Astrocyte of the cerebellum (primary cell): ENCODE measurements at regions not wholly inside any gene's neighbourhood (a gene's known extent, or its start where the extent isn't known, plus 50 kb on each side); places are given as distances from the start of the nearest gene placed in this dataset.

ENCODE experiments used
- DNase-seq: peaks from one replicate; pipeline ENCODE4 v3.0.0-alpha.2; 2011; ENCODE audit warnings: low read depth
- H3K4me3 ChIP-seq: 2 replicates; pipeline ENCODE4 v1.5.1; 2011; ENCODE audit warnings: mild to moderate bottlenecking, low read depth, low read length, moderate library complexity
- in situ Hi-C: cut with HindIII; loops from 2 replicates; pipeline ENCODE4 v1.10.0; 2017; ENCODE audit warnings: low sequenced_read_pairs
- TF ChIP-seq, protein P1 (sequence below): IDR thresholded peaks from 2 replicates; pipeline ENCODE4 v1.5.1; 2012; ENCODE audit warnings: low read length, low read depth, moderate library complexity, mild to moderate bottlenecking; ENCODE audit errors: missing control alignments

DNA sequence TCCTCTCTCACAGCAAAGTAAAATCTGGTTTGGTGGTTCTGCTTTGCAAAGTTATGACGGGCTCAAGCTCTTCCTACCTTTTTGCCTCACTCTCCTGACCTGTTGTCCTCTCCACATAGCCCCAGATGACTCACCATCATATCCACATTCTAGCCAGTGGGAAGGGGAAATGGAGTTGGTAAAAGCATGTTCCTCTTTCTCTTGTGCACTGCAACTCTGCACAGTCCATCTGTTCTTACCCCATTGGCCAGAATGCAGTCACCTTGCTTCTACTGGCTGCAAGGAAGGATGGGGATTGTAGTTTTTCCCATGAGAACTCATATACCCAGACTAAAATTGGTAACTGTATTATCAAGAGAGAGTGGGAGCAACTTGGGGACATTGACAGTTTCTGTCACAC, 50.4 kb upstream of the SMIM21 start:
- TF ChIP-seq, protein P1, sequence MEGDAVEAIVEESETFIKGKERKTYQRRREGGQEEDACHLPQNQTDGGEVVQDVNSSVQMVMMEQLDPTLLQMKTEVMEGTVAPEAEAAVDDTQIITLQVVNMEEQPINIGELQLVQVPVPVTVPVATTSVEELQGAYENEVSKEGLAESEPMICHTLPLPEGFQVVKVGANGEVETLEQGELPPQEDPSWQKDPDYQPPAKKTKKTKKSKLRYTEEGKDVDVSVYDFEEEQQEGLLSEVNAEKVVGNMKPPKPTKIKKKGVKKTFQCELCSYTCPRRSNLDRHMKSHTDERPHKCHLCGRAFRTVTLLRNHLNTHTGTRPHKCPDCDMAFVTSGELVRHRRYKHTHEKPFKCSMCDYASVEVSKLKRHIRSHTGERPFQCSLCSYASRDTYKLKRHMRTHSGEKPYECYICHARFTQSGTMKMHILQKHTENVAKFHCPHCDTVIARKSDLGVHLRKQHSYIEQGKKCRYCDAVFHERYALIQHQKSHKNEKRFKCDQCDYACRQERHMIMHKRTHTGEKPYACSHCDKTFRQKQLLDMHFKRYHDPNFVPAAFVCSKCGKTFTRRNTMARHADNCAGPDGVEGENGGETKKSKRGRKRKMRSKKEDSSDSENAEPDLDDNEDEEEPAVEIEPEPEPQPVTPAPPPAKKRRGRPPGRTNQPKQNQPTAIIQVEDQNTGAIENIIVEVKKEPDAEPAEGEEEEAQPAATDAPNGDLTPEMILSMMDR: no peak
- no peak for DNase-seq
- H3K4me3 ChIP-seq: no peak overlapping the region
- in situ Hi-C loops: no loop called here
